Activated B cell treated with CpG ODN at 0.5 μM for 24 hours (primary cell): ENCODE measurements at regions not wholly inside any gene's neighbourhood (a gene's known extent, or its start where the extent isn't known, plus 50 kb on each side); places are given as distances from the start of the nearest gene placed in this dataset.
"Not testable (repeated sequence)": the region's sequence is repeated elsewhere in the genome, so short reads cannot be mapped to it uniquely, and the experiment has no call there.

ENCODE experiments used
- ATAC-seq: fragments of 200-7000 bp; cut with Tn5 transposase; one replicate; pipeline ENCODE4 v1.10.0; 2021; ENCODE audit warnings: low read depth, mild to moderate bottlenecking, moderate library complexity
- CTCF ChIA-PET: fragments of 350-600 bp; sonication (Branson Sonifier 250); formaldehyde crosslinking; loops from one replicate; lab custom pipeline; 2021; ENCODE audit warnings: antibody characterized with exemption; lab: Charles Lee
- POLR2A ChIA-PET: fragments of 350-600 bp; sonication (Branson Sonifier 250); formaldehyde crosslinking; loops from one replicate; lab custom pipeline; 2021; ENCODE audit warnings: antibody characterized with exemption; lab: Charles Lee
- DNase-seq: peaks from one replicate; pipeline ENCODE4 v3.0.0; 2022
- H3K27ac Mint-ChIP-seq: one replicate; pipeline ENCODE4 v1.8.0; 2020; ENCODE audit warnings: mixed read lengths
- H3K27me3 Mint-ChIP-seq: one replicate; pipeline ENCODE4 v1.8.0; 2021; ENCODE audit warnings: mixed read lengths
- H3K36me3 Mint-ChIP-seq: one replicate; pipeline ENCODE4 v1.8.0; 2021; ENCODE audit warnings: low read depth, mixed read lengths
- H3K4me1 Mint-ChIP-seq: one replicate; pipeline ENCODE4 v1.8.0; 2021; ENCODE audit warnings: mixed read lengths
- H3K4me3 Mint-ChIP-seq: one replicate; pipeline ENCODE4 v1.8.0; 2020; ENCODE audit warnings: mild to moderate bottlenecking, mixed read lengths
- H3K9me3 Mint-ChIP-seq: one replicate; pipeline ENCODE4 v1.8.0; 2020; ENCODE audit warnings: mixed read lengths
- CTCF ChIP-seq: fragments of 200-600 bp; IDR thresholded peaks from one replicate; pipeline ENCODE4 v1.8.0; 2022; ENCODE audit warnings: antibody characterized with exemption, mild to moderate bottlenecking
- intact Hi-C: fragments of 100-400 bp; cut with micrococcal nuclease; formaldehyde crosslinking; loops from one replicate; pipeline ENCODE4 v1.15.1; 2024

- Mint-ChIP-seq H3K27me3 (no peaks in the 10 kb centered on the region), H3K36me3 (no peaks in the 10 kb centered on the region), H3K4me3 (no peak overlapping the region), H3K9me3 (no peaks in the 10 kb centered on the region), H3K27ac (no peak overlapping the region), H3K4me1 (no peaks in the 10 kb centered on the region)
- CTCF ChIA-PET = no interaction called here
- POLR2A ChIA-PET = no interaction called here
- no peak for DNase-seq
- no peak for TF ChIP-seq CTCF
- no peak for ATAC-seq
- intact Hi-C loops = no loop called here
Measured at GRCh38 chr3:75272691-75273090, 391.4 kb upstream of the FRG2C start.

GRCh38 chr3:75285531-75286148, 378.5 kb upstream of the FRG2C start:
- H3K27ac Mint-ChIP-seq, H3K36me3 Mint-ChIP-seq, H3K9me3 Mint-ChIP-seq, POLR2A ChIA-PET, CTCF ChIA-PET, ATAC-seq, H3K4me1 Mint-ChIP-seq, intact Hi-C loops, DNase-seq, H3K4me3 Mint-ChIP-seq, H3K27me3 Mint-ChIP-seq: not testable (repeated sequence)

- H3K4me3 Mint-ChIP-seq, intact Hi-C loops, H3K36me3 Mint-ChIP-seq, H3K27me3 Mint-ChIP-seq, H3K9me3 Mint-ChIP-seq, DNase-seq, CTCF ChIA-PET, H3K27ac Mint-ChIP-seq, H3K4me1 Mint-ChIP-seq, POLR2A ChIA-PET, ATAC-seq: not testable (repeated sequence)
Measured at GRCh38 chr3:75288972-75289574, 375.1 kb upstream of the FRG2C start.

- TF ChIP-seq CTCF = no peak
- ATAC-seq (no peak), DNase-seq (no peak)
- CTCF ChIA-PET = no interaction called here
- intact Hi-C loops = loop anchor here (10.0 kb wide), 1 partner anchor 351 kb away; no protein-coding TSS in a partner anchor
- H3K9me3 Mint-ChIP-seq = peaks cover 3% of the 10 kb centered on the region
- no peak overlapping the region for H3K27ac Mint-ChIP-seq
- no peaks in the 10 kb centered on the region for H3K36me3 Mint-ChIP-seq
- H3K27me3 Mint-ChIP-seq = no peaks in the 10 kb centered on the region
- no peaks in the 10 kb centered on the region for H3K4me1 Mint-ChIP-seq
- H3K4me3 Mint-ChIP-seq = no peak overlapping the region
- POLR2A ChIA-PET = no interaction called here
Measured at GRCh38 chr3:75294124-75294523, 370.0 kb upstream of the FRG2C start.

- no peak overlapping the region for H3K27ac Mint-ChIP-seq
- POLR2A ChIA-PET = no interaction called here
- no peaks in the 10 kb centered on the region for H3K27me3 Mint-ChIP-seq
- H3K4me3 Mint-ChIP-seq = no peak overlapping the region
- ATAC-seq (no peak), DNase-seq (no peak)
- intact Hi-C loops = loop anchor here (10.0 kb wide), 1 partner anchor 350 kb away; no protein-coding TSS in a partner anchor
- CTCF ChIA-PET = no interaction called here
- H3K4me1 Mint-ChIP-seq = no peaks in the 10 kb centered on the region
- H3K36me3 Mint-ChIP-seq = no peaks in the 10 kb centered on the region
- TF ChIP-seq CTCF = no peak
- peaks cover 3% of the 10 kb centered on the region for H3K9me3 Mint-ChIP-seq
Measured at GRCh38 chr3:75295013-75295412, 369.1 kb upstream of the FRG2C start.

GRCh38 chr3:75296858-75297257, 367.3 kb upstream of the FRG2C start:
- H3K36me3 Mint-ChIP-seq = no peaks in the 10 kb centered on the region
- intact Hi-C loops = loop anchor here (10.0 kb wide), 1 partner anchor 348 kb away; no protein-coding TSS in a partner anchor
- no peak for ATAC-seq
- no peak overlapping the region for H3K27ac Mint-ChIP-seq
- H3K4me3 Mint-ChIP-seq = no peak overlapping the region
- H3K27me3 Mint-ChIP-seq = no peaks in the 10 kb centered on the region
- TF ChIP-seq CTCF = no peak
- CTCF ChIA-PET = no interaction called here
- H3K9me3 Mint-ChIP-seq = peaks cover 3% of the 10 kb centered on the region
- POLR2A ChIA-PET = no interaction called here
- no peaks in the 10 kb centered on the region for H3K4me1 Mint-ChIP-seq
- no peak for DNase-seq
